MV-4-11 (cell line): ENCODE measurements at regions not wholly inside any gene's neighbourhood (a gene's known extent, or its start where the extent isn't known, plus 50 kb on each side); places are given as distances from the start of the nearest gene placed in this dataset.
A peak's percentile ranks its signal among the peaks of the same experiment; 100 is the strongest.
"Not testable (repeated sequence)": the region's sequence is repeated elsewhere in the genome, so short reads cannot be mapped to it uniquely, and the experiment has no call there.

Source experiments
- DNase-seq: peaks from one replicate; lab custom pipeline; 2025; lab: John Stamatoyannopoulos, UW

GRCh38 chrY:11461406-11461805 lies 1239.6 kb upstream of the USP9Y start:
- DNase-seq = peak; percentile 0

GRCh38 chrY:11466778-11467177 lies 1234.3 kb upstream of the USP9Y start:
- not testable (repeated sequence) for DNase-seq
